ENCODE measurements at regions not wholly inside any gene's neighbourhood (a gene's known extent, or its start where the extent isn't known, plus 50 kb on each side); places are given as distances from the start of the nearest gene placed in this dataset.
"Not testable (repeated sequence)": the region's sequence is repeated elsewhere in the genome, so short reads cannot be mapped to it uniquely, and the experiment has no call there.

DNA sequence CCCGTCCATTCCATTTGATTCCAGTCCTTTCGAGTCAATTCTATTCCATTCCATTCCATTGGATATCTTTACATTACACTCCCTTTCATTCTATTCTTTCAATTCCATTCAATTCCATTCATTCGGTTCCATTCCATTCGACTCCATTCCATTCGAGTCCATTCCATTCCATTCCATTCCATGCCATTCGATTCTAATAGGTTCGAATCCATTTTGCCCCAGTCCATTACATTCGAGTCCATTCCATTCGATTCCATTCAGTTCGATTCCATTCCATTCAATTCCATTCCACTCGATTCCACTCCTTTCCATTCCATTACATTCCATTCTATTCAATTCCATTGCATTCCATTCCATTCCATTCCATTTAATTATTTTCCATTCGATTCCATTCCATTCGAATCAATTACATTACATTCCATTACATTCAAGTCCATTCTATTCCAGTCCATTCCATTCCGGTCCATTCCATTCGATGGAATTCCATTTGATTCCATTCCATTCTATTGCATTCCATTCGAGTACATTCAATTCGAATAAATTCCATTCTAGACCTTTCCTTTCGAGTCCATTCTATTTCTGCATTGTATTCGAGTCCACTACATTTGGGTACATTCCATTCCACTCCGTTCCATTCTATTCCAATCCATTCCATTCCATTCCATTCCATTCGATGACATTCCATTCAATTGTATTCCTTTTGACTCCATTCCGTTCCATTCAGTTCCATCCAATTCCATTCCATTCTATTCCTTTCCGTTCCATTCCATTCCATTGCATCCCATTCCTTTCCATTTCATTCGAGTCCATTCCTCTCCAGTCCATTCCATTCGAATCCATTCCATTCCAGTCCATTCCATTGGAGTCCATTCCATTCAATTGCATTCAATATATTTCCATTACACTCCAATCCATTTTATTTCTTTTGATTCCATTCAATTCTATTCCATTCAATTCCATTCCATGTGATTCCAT lies 2604.8 kb upstream of the TPTE start:
- DNase-seq, result no peak
- H3K36me3 ChIP-seq, result no peaks in the 10 kb centered on the region
- no peak overlapping the region for H3K4me3 ChIP-seq
- H3K9me3 ChIP-seq, result peaks cover 13% of the 10 kb centered on the region
- H3K4me1 ChIP-seq, result no peaks in the 10 kb centered on the region
- H3K27ac ChIP-seq, result no peak overlapping the region
- TF ChIP-seq, protein P1, sequence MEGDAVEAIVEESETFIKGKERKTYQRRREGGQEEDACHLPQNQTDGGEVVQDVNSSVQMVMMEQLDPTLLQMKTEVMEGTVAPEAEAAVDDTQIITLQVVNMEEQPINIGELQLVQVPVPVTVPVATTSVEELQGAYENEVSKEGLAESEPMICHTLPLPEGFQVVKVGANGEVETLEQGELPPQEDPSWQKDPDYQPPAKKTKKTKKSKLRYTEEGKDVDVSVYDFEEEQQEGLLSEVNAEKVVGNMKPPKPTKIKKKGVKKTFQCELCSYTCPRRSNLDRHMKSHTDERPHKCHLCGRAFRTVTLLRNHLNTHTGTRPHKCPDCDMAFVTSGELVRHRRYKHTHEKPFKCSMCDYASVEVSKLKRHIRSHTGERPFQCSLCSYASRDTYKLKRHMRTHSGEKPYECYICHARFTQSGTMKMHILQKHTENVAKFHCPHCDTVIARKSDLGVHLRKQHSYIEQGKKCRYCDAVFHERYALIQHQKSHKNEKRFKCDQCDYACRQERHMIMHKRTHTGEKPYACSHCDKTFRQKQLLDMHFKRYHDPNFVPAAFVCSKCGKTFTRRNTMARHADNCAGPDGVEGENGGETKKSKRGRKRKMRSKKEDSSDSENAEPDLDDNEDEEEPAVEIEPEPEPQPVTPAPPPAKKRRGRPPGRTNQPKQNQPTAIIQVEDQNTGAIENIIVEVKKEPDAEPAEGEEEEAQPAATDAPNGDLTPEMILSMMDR (IDR thresholded peaks at IDR 0.05), result no peak
- no peak overlapping the region for H3K9ac ChIP-seq (ENCODE audit: low read depth in 2 of 2, low read length in 2 of 2)
- H3K27me3 ChIP-seq, result no peaks in the 10 kb centered on the region
- intact Hi-C loops (cut with DNase I), result no loop called here

DNA sequence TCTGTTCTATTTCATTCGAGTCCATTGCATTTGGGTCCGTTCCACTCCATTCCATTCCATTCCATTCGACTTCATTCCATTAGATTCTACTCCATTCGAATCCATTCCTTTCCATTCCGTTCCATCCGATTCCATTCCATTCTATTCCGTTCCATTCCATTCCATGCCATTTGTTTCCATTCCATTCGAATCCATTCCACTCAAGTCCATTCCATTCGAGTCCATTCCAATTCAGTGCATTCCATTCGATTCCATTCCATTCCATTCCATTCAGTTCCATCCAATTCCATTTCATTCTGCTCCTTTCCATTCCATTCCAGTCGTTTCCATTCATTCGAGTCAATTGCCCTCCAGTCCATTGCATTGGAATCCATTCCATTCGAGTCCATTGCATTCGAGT lies 2603.7 kb upstream of the TPTE start:
- H3K9me3 ChIP-seq, result peaks cover 13% of the 10 kb centered on the region
- no peak for DNase-seq
- H3K4me1 ChIP-seq, result no peaks in the 10 kb centered on the region
- no peaks in the 10 kb centered on the region for H3K36me3 ChIP-seq
- no peak overlapping the region for H3K27ac ChIP-seq
- no peak overlapping the region for H3K4me3 ChIP-seq
- H3K9ac ChIP-seq (ENCODE audit: low read depth in 2 of 2, low read length in 2 of 2), result no peak overlapping the region
- intact Hi-C loops (cut with DNase I), result no loop called here
- H3K27me3 ChIP-seq, result no peaks in the 10 kb centered on the region
- TF ChIP-seq, protein P1 (IDR thresholded peaks at IDR 0.05), result no peak

DNA sequence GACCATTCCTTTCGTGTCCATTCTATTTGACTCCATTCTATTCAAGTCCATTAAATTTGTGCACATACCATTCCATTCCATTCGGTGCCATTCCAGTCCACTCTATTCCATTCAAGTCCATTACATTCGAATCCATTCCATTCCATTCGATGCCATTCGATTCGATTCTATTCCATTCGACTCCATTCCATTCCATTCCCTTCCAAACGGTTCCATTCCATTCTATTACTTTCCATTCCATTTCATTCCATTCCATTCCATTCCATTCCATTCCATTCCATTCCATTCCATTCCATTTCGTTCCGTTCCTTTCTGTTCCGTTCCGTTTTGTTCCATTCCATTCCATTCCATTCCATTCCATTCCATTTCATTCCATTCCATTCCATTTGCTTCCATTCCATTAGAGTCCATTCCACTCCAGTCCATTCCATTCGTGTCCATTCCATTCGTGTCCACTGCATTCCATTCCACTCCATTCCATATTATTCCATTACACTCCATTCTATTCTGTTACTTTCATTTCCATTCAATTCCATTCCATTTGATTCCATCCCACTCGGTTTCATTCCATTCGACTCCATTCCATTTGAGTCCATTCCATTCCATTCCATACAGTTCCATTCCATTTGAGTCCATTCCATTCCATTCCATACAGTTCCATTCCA lies 2595.3 kb upstream of the TPTE start:
- intact Hi-C loops (cut with DNase I); H3K36me3 ChIP-seq; H3K27me3 ChIP-seq; H3K4me1 ChIP-seq; H3K4me3 ChIP-seq; H3K27ac ChIP-seq; DNase-seq; H3K9ac ChIP-seq (ENCODE audit: low read depth in 2 of 2, low read length in 2 of 2): not testable (repeated sequence)
- H3K9me3 ChIP-seq, result peaks cover 56% of the 10 kb centered on the region

DNA sequence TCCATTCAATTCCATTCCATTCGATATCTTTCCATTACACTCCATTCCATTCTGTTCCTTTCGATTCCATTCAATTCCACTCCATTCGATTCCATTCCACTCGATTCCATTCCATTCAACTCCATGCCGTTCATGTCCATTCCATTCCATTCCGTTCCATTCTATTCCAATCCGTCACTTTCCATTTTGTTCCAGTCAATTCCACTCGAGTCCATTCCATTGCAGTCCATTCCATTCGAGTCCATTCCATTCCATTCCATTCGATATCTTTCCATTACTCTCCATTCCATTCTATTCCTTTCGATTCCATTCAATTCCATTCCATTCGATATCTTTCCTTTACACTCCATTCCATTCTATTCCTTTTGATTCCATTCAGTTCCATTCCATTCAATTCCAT lies 2592.9 kb upstream of the TPTE start:
- intact Hi-C loops (cut with DNase I); DNase-seq; H3K9ac ChIP-seq (ENCODE audit: low read depth in 2 of 2, low read length in 2 of 2); H3K4me3 ChIP-seq; H3K36me3 ChIP-seq; H3K27ac ChIP-seq; H3K27me3 ChIP-seq; H3K4me1 ChIP-seq: not testable (repeated sequence)
- H3K9me3 ChIP-seq, result peaks cover 58% of the 10 kb centered on the region

DNA sequence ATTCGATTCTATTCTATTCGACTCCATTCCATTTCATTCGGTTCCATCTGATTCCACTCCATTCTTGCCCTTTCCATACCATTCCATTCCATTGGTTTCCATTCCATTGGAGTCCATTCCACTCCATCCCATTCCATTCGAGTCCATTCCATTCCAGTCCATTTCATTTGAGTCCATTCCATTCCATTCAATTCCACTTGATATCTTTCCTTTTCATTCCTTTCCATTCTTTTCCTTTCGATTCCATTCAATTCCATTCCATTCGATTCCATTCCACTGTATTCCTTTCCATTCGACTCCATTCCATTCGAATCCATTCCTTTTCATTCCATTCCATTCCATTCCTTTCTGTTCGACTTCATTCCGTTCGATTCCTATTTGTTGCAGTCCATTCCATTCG lies 2591.8 kb upstream of the TPTE start:
- H3K9ac ChIP-seq (ENCODE audit: low read depth in 2 of 2, low read length in 2 of 2); DNase-seq; H3K27ac ChIP-seq; intact Hi-C loops (cut with DNase I); H3K27me3 ChIP-seq; H3K36me3 ChIP-seq; H3K4me1 ChIP-seq; H3K4me3 ChIP-seq: not testable (repeated sequence)
- H3K9me3 ChIP-seq, result peaks cover 49% of the 10 kb centered on the region

DNA sequence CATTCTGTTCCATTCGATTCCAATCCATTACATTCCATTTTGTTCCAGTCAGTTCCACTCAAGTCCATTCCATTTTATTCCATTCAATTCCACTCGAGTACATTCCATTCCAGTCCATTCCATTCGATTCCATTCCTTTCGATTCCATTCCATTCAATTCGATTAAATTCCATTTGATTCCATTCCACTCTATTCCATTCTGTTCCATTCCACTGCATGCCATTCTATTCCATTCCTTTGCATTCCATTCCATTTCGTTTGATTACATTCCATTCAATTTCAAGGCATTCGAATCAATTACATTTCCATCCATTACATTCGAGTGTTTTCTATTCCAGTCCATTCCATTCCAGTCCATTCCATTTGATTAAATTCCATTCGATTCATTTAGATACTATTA lies 2590.9 kb upstream of the TPTE start:
- H3K4me1 ChIP-seq; H3K4me3 ChIP-seq; H3K27ac ChIP-seq; DNase-seq; H3K27me3 ChIP-seq; H3K36me3 ChIP-seq; H3K9ac ChIP-seq (ENCODE audit: low read depth in 2 of 2, low read length in 2 of 2); intact Hi-C loops (cut with DNase I): not testable (repeated sequence)
- peaks cover 41% of the 10 kb centered on the region for H3K9me3 ChIP-seq

DNA sequence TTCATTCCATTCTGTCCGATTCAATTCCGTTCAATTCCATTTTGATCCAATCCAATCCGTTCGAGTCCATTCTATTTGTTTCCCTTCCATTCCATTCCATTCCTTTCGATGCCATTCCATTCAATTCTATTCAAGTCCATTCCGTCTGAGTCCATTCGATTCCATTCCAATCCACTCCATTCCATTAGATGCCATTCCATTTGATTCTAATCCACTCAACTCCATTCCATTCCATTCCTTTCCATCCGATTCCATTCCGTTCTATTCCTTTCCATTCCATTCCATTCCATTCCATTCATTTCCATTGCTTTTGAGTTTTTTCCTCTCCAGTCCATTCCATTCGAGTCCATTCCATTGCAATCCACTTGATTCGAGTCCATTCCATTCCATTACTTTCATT lies 2589.3 kb upstream of the TPTE start:
- DNase-seq; H3K9ac ChIP-seq (ENCODE audit: low read depth in 2 of 2, low read length in 2 of 2); H3K36me3 ChIP-seq; H3K4me1 ChIP-seq; H3K4me3 ChIP-seq; intact Hi-C loops (cut with DNase I); H3K27me3 ChIP-seq; H3K27ac ChIP-seq: not testable (repeated sequence)
- H3K9me3 ChIP-seq, result peaks cover 32% of the 10 kb centered on the region

DNA sequence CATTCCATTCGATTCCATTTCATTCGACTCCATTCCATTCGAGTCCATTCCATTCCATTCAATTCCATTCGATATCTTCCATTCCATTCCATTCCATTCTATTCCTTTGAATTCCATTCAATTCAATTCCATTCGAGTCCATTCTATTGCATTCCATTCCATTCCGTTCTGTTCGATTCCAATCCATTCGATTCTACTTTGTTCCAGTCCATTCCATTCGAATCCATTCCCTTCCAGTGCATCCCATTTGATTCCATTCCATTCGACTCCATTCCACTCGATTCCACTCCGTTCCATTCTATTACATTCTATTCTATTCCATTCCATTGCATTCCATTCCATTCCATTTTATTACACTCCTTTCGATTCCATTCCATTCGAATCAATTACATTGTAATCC lies 2588.5 kb upstream of the TPTE start:
- H3K27ac ChIP-seq; intact Hi-C loops (cut with DNase I); DNase-seq; H3K36me3 ChIP-seq; H3K27me3 ChIP-seq; H3K9ac ChIP-seq (ENCODE audit: low read depth in 2 of 2, low read length in 2 of 2); H3K4me3 ChIP-seq; H3K4me1 ChIP-seq: not testable (repeated sequence)
- peaks cover 29% of the 10 kb centered on the region for H3K9me3 ChIP-seq
